IgD-negative memory B cell (primary cell): ENCODE measurements at regions not wholly inside any gene's neighbourhood (a gene's known extent, or its start where the extent isn't known, plus 50 kb on each side); places are given as distances from the start of the nearest gene placed in this dataset.

Experiments
- H3K27ac Mint-ChIP-seq, 3 donors: one replicate each; pipeline ENCODE4 v1.8.0; 2020 to 2022; ENCODE audit warnings: mild to moderate bottlenecking in 3 of 3, mixed read lengths in 3 of 3, moderate library complexity in 1 of 3
- H3K27me3 Mint-ChIP-seq: one replicate; pipeline ENCODE4 v1.8.0; 2021; ENCODE audit warnings: mixed read lengths
- H3K36me3 Mint-ChIP-seq: one replicate; pipeline ENCODE4 v1.8.0; 2020; ENCODE audit warnings: mild to moderate bottlenecking, mixed read lengths
- H3K4me1 Mint-ChIP-seq, 3 donors: one replicate each; pipeline ENCODE4 v1.8.0; 2020 to 2022; ENCODE audit warnings: mixed read lengths in 3 of 3, mild to moderate bottlenecking in 1 of 3
- H3K4me3 Mint-ChIP-seq, 4 donors: one replicate each; pipeline ENCODE4 v1.8.0; 2020 to 2022; ENCODE audit warnings: mild to moderate bottlenecking in 4 of 4, mixed read lengths in 4 of 4, moderate library complexity in 3 of 4
- H3K9me3 Mint-ChIP-seq, 3 donors: one replicate each; pipeline ENCODE4 v1.8.0; 2020 to 2021; ENCODE audit warnings: mixed read lengths in 3 of 3, mild to moderate bottlenecking in 1 of 3

DNA sequence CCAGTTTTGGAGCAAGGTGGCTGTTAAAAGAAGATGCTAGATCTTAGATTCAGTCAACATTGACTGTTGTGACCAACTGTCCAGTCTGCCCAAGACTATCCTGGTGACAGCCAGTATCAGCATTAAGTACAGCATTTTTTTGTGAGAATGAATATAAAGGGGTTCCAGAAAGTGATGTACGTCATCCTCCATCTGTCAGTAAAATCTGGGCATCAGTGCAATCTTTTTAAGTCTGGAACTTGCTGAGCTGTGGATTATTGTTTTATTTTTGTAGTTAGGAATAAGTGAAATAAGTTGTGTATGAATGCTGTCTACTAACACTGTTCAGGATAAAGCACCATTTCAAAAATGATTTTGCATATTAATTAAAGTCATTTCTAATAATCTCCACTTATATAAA is 1020.0 kb upstream of the GHITM start:
- Mint-ChIP-seq H3K4me3 (no peak overlapping the region), H3K36me3 (no peaks in the 10 kb centered on the region), H3K9me3 (peaks cover 3 to 17% (median 8%) of the 10 kb centered on the region in 3 donors), H3K27ac (no peak overlapping the region), H3K27me3 (no peaks in the 10 kb centered on the region), H3K4me1 (no peaks in the 10 kb centered on the region)

DNA sequence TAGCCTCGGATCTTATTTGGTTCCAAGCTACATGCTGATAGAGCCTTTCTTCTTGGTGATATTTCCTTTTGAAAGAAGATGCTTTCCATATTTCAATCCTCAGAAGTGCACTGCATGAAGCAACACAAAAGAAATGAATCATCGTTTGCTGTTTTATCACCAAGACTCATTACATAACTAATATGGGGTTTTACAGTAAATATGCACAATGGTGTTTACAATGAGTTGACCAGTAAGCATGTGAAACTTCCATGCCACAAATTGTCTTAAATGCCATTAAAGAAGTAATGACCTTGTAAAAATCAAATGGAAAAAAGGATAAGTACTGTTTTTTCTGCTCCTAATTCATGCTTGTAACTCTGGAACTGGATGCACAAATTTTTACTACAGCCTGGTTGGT is 1017.0 kb upstream of the GHITM start:
- H3K4me1 Mint-ChIP-seq, result no peaks in the 10 kb centered on the region
- H3K27me3 Mint-ChIP-seq, result no peaks in the 10 kb centered on the region
- H3K4me3 Mint-ChIP-seq, result no peak overlapping the region
- H3K27ac Mint-ChIP-seq, result no peak overlapping the region
- H3K9me3 Mint-ChIP-seq, result peaks cover 4 to 15% (median 4%) of the 10 kb centered on the region in 3 donors
- no peaks in the 10 kb centered on the region for H3K36me3 Mint-ChIP-seq

DNA sequence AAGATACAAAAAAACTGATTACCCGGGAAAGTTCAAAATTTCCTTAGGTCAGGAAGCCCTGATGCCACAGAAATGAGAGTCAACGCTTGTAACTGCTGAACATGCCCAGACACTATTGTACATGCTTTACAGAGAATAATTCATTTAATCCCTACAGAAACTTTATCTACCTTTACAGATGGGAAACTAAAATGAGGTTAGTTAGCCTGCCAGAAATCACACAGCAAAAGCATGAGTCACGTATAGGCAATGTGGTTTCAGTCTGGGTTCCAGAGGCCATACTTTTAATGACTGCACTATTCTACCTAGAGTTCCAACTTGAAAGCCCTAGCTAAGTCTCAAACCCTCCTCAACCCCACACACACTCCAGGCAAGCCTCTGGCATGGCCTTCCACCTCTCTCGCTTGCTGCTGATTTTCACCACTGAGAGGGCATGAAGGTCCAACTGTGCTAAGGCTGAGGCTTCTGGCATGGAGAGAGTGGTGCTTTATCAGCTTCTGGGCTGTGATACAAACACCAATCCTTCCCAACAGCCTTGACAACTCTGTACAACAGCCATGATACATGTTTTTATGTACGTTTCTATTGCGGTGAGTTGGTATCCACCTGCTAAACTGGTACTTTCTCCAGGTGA is 1011.2 kb upstream of the GHITM start:
- no peaks in the 10 kb centered on the region for H3K27me3 Mint-ChIP-seq
- H3K9me3 Mint-ChIP-seq, result peaks cover 4 to 9% (median 7%) of the 10 kb centered on the region in 3 donors
- no peaks in the 10 kb centered on the region for H3K4me1 Mint-ChIP-seq
- H3K4me3 Mint-ChIP-seq, result no peak overlapping the region
- H3K36me3 Mint-ChIP-seq, result no peaks in the 10 kb centered on the region
- no peak overlapping the region for H3K27ac Mint-ChIP-seq

DNA sequence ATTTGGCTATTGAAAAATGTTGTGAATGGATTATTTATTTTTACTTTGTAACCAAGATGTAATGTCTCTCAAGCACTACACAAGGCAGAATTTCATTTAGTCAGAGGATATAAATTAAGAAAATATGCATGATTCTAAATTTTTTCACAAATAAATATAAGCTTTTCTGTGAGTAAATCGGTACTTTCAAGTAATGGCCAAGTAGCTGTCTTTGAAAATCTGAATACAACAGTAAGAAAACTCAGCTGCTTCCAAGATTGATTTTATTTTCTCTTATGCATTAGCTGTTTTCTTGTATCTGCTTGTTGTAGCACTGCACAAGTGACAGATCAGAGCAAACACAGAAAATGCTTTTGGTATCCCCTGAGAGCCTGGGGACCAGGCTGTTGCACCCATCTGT is 998.5 kb upstream of the GHITM start:
- H3K4me1 Mint-ChIP-seq, result no peaks in the 10 kb centered on the region
- no peaks in the 10 kb centered on the region for H3K27me3 Mint-ChIP-seq
- no peak overlapping the region for H3K4me3 Mint-ChIP-seq
- no peak overlapping the region for H3K27ac Mint-ChIP-seq
- H3K9me3 Mint-ChIP-seq, result peaks cover 0 to 2% (median 0%) of the 10 kb centered on the region in 3 donors
- no peaks in the 10 kb centered on the region for H3K36me3 Mint-ChIP-seq

DNA sequence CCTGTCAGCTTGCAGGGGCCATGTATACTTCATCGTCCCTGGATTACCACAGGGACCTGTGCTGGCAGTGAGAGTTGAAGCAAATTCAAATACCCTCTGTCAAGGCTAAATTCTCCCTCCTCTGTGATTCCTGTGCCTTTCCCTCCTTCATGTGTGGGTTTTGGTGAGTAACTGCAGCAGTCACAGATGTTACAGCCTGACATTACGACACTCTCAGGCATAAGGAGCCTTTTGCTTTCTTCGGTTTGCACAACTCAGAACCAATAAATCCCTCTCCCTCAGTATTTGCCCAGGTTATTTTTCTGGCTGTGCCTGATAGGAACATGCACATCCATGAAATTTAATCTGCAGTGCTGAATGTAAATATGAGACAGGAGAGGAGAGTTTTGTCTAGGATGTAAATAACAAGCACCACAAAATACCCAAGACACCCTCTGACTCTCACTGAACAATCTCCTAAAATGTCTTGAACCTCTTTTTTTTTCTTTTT is 997.2 kb upstream of the GHITM start:
- no peaks in the 10 kb centered on the region for H3K36me3 Mint-ChIP-seq
- H3K4me1 Mint-ChIP-seq, result no peaks in the 10 kb centered on the region
- H3K4me3 Mint-ChIP-seq, result no peak overlapping the region
- no peaks in the 10 kb centered on the region for H3K27me3 Mint-ChIP-seq
- H3K9me3 Mint-ChIP-seq, result peaks cover 0 to 2% (median 0%) of the 10 kb centered on the region in 3 donors
- H3K27ac Mint-ChIP-seq, result no peak overlapping the region

DNA sequence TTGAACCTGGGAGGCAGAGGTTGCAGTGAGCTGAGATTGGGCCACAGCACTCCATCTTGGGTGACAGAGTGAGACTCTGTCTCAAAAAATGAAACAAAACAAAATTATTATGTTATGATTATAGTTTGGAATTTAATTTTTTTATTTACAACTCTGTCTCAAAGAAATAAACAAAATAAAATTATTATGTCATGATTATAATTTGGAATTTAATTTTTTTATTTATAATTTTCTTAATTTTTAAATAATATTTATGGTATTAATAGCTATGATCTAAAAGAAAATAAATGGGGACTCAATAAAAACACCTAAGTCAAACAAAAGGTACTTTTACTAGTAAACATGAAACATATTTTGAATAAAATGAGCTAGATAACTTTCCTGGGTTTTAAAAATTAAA is 994.8 kb upstream of the GHITM start:
- H3K27me3 Mint-ChIP-seq, result no peaks in the 10 kb centered on the region
- peaks cover 2 to 6% (median 4%) of the 10 kb centered on the region in 3 donors for H3K9me3 Mint-ChIP-seq
- H3K4me1 Mint-ChIP-seq, result no peaks in the 10 kb centered on the region
- no peak overlapping the region for H3K4me3 Mint-ChIP-seq
- H3K36me3 Mint-ChIP-seq, result no peaks in the 10 kb centered on the region
- no peak overlapping the region for H3K27ac Mint-ChIP-seq

DNA sequence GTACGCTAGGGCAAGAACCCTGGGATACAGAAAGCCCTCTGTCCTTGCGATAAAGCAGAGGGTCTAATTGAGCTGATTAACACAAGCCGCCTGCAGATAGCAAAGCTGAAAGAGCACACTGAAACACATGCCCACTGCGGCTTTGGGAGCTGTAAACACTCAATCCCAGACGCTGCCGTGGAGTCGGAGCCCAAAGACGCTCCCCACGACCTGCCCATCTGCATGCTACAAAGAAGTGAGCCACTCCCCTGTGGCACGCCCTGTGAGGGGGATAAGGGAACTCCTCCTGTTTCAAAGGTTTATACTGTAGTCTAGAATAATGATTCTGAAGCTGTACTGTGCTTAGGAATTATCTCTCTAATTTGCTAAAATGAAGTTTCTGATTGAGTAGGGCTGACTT is 985.6 kb upstream of the GHITM start:
- Mint-ChIP-seq H3K4me3 (no peak overlapping the region), H3K36me3 (no peaks in the 10 kb centered on the region), H3K9me3 (peaks cover 3 to 15% (median 6%) of the 10 kb centered on the region in 3 donors), H3K4me1 (no peaks in the 10 kb centered on the region), H3K27ac (no peak overlapping the region), H3K27me3 (no peaks in the 10 kb centered on the region)

DNA sequence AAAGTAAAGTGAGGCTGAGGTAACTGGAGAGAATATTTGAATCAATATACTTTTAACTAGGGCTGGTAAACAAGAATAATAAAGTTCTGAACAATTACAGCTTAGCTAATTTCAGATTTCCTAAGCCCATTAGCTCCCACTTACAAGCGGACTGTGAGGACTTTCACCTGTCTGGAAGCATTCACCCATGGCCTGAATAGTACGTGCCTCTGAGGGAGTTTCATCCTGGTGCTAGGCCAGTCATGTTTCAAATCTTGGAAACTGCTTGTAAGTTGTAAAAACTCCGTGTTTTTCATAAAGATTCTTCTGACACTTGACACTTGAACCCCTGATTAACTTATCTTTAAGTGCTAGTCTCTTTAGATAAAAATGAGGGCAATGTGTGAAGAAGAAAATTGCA is 975.2 kb upstream of the GHITM start:
- Mint-ChIP-seq H3K4me3 (no peak overlapping the region), H3K27ac (no peak overlapping the region), H3K36me3 (no peaks in the 10 kb centered on the region), H3K27me3 (no peaks in the 10 kb centered on the region), H3K9me3 (peaks cover 0 to 8% (median 7%) of the 10 kb centered on the region in 3 donors), H3K4me1 (no peaks in the 10 kb centered on the region)

DNA sequence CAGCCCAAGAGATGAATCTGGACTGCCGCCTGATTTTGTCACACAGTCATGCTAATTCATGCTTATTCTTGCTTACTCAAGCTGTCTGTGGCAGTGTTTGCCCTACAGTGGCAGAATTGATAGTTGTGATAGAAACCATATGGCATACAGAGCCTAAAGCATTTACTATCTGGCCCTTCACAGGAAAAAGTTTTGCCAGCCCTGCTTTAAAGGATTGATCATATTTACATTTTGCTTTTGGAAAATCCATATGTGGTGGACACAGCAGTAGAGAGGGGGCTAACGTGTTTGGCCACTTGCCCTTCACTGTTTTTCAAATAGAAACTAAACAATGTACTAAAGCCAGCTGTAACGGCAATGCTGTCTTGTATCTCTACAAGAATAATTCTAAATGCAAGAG is 974.0 kb upstream of the GHITM start:
- Mint-ChIP-seq H3K9me3 (peaks cover 1 to 12% (median 7%) of the 10 kb centered on the region in 3 donors), H3K36me3 (no peaks in the 10 kb centered on the region), H3K4me3 (no peak overlapping the region), H3K27ac (no peak overlapping the region), H3K27me3 (no peaks in the 10 kb centered on the region), H3K4me1 (no peaks in the 10 kb centered on the region)

DNA sequence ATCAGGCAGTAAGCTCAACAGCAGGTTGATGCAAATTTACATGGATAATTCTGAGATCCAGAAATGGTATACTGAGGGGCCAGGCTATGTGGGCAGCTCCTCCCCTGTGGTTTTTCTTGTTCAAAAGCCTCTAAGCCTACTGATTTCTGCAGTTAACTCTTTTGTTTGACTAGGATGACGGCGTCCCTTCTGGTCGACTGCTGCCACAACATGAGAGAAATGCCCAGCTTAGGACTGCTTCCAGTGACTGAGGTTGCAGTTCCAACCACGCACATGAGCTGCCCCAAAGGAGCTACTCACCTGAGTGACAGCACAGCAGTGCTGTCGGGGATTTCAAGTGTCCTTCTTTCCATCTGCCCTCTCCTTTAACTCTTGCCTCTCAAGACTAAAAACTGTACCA is 973.0 kb upstream of the GHITM start:
- Mint-ChIP-seq H3K4me3 (no peak overlapping the region), H3K27ac (no peak overlapping the region), H3K4me1 (no peaks in the 10 kb centered on the region), H3K27me3 (no peaks in the 10 kb centered on the region), H3K9me3 (peaks cover 1 to 11% (median 7%) of the 10 kb centered on the region in 3 donors), H3K36me3 (no peaks in the 10 kb centered on the region)

DNA sequence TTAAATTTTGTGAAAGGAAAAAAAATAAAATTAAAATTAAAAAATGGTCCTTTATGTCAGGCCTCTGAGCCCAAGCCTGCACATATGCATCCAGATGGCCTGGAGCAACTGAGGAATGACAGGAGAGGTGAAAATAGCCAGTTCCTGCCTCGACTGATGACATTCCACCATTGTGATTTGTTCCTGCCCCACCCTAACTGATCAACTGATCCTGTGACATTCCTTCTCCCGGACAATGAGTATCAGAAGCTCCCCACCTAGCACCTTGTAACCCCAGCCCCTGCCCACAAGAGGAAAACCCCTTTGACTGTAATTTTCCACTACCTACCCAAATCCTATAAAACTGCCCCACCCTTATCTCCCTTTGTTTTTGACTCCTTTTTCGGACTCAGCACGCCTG is 972.2 kb upstream of the GHITM start:
- Mint-ChIP-seq H3K4me1 (no peaks in the 10 kb centered on the region), H3K36me3 (no peaks in the 10 kb centered on the region), H3K27ac (no peak overlapping the region), H3K4me3 (no peak overlapping the region), H3K9me3 (peaks cover 1 to 8% (median 7%) of the 10 kb centered on the region in 3 donors), H3K27me3 (no peaks in the 10 kb centered on the region)

DNA sequence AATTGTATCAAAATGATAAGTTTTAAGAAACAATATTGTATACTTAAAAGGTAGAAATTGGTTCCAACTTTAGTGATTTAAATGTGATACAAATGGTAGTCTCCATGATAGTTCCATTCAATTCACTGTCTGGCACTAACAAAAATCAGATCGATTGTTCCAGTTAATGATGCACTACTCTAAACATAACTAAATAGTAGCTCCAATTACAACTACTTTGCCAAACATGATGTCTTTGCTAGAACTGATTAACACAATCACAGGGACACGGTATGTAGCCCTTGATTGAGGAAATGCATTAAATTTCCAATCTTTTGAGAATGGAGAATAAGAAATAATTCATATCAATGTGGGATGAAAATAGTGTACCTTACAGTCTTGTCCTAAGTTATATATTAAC is 962.4 kb upstream of the GHITM start:
- Mint-ChIP-seq H3K27ac (no peak overlapping the region), H3K4me3 (no peak overlapping the region), H3K4me1 (no peaks in the 10 kb centered on the region), H3K27me3 (no peaks in the 10 kb centered on the region), H3K9me3 (peaks cover 0 to 8% (median 7%) of the 10 kb centered on the region in 3 donors), H3K36me3 (no peaks in the 10 kb centered on the region)

DNA sequence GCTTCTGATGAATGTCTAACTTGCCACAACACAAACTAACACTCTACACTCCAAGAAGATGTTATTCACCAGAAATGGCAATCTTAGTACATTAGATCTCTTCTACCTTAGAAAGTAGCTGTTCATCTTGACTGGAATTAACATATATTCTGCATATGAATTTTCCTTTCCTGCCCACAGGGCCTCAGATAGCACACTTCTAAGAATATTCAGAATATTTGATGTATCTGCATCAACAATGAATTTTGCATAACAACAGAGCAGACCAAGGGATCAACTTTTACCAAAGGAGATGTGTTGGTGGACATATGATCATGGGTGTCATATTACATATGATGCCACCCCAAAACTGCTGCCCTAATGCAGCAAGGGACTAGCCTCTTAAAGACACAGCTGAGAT is 960.8 kb upstream of the GHITM start:
- Mint-ChIP-seq H3K4me1 (no peaks in the 10 kb centered on the region), H3K4me3 (no peak overlapping the region), H3K9me3 (peaks cover 2 to 9% (median 7%) of the 10 kb centered on the region in 3 donors), H3K36me3 (no peaks in the 10 kb centered on the region), H3K27me3 (no peaks in the 10 kb centered on the region), H3K27ac (no peak overlapping the region)

DNA sequence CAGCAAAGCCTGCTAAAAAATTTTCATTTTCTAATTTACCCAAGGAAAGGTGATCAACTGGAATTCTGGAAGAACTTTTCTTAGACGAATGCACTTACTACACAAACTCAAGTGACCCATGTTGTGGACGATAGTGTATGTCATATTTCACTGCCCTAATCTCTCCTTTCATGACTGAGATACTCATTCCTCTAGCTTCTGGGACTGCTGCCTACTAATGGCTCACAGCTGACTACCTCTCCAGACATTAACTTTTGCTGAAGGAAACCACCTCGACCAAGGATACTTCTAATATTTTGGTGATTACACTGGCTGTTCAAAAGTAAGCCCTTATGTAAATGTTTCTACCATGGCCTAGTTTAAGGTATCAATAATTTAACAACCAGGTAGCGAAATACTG is 959.9 kb upstream of the GHITM start:
- Mint-ChIP-seq H3K36me3 (no peaks in the 10 kb centered on the region), H3K9me3 (peaks cover 4 to 6% (median 5%) of the 10 kb centered on the region in 3 donors), H3K4me1 (no peaks in the 10 kb centered on the region), H3K4me3 (no peak overlapping the region), H3K27me3 (no peaks in the 10 kb centered on the region), H3K27ac (no peak overlapping the region)

DNA sequence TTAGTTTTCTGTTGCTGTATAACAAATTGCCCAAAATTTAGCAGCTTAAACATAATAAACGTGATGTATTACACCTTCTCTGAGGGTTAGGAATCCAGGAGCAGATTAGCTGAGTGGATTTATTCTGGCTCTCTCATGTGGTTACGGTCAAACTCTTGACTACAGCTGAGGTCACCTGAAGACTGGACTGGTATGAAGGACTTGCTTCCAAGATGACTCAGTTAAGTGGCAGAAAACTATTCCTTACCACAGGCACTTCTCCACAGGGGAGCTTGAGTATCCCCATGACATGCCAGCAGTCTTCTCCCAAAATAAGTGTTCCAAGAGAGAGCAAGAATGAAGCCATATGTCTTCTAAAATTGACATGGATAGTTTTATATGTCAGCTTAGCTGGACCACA is 957.2 kb upstream of the GHITM start:
- H3K4me3 Mint-ChIP-seq, result no peak overlapping the region
- no peaks in the 10 kb centered on the region for H3K36me3 Mint-ChIP-seq
- no peak overlapping the region for H3K27ac Mint-ChIP-seq
- no peaks in the 10 kb centered on the region for H3K4me1 Mint-ChIP-seq
- H3K27me3 Mint-ChIP-seq, result no peaks in the 10 kb centered on the region
- peaks cover 4 to 6% (median 6%) of the 10 kb centered on the region in 3 donors for H3K9me3 Mint-ChIP-seq

DNA sequence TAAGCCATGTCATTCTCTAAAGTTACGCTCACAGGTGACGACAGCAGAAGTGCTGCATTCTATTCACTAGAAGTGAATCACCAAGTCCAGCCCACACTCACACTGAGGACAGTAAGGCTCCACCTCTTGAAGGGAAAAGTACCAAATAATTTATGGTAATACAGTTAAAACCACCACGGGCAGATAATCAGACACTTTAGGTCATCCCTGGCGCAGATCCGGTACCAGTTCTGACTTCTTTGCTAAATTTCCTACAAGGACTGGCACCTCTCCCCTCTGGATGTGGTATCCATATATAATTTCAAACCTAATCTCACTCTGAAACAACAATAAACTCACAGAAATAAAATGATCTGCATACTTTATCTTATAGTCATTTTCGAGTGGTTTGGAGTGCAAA is 954.7 kb upstream of the GHITM start:
- H3K4me3 Mint-ChIP-seq, result no peak overlapping the region
- H3K4me1 Mint-ChIP-seq, result no peaks in the 10 kb centered on the region
- peaks cover 4 to 8% (median 6%) of the 10 kb centered on the region in 3 donors for H3K9me3 Mint-ChIP-seq
- no peaks in the 10 kb centered on the region for H3K27me3 Mint-ChIP-seq
- no peaks in the 10 kb centered on the region for H3K36me3 Mint-ChIP-seq
- no peak overlapping the region for H3K27ac Mint-ChIP-seq
